ENCODE measurements at regions not wholly inside any gene's neighbourhood (a gene's known extent, or its start where the extent isn't known, plus 50 kb on each side); places are given as distances from the start of the nearest gene placed in this dataset.
"Not testable (repeated sequence)": the region's sequence is repeated elsewhere in the genome, so short reads cannot be mapped to it uniquely, and the experiment has no call there.

GRCh38 chr3:102688556-102688930 lies 253.7 kb downstream of the ZPLD1 start:
- DNase-seq: no peak

GRCh38 chr3:102691507-102691906 lies 256.7 kb downstream of the ZPLD1 start:
- no peak for DNase-seq

- DNase-seq: no peak
Observed at GRCh38 chr3:102699104-102699818, 264.4 kb downstream of the ZPLD1 start.

GRCh38 chr3:102699819-102700140 lies 265.0 kb downstream of the ZPLD1 start:
- DNase-seq: no peak

- DNase-seq: no peak
Observed at GRCh38 chr3:102712896-102713295, 278.1 kb downstream of the ZPLD1 start.

GRCh38 chr3:102714567-102714966 lies 279.8 kb downstream of the ZPLD1 start:
- DNase-seq: no peak

- DNase-seq: no peak
Observed at GRCh38 chr3:102715030-102715697, 280.3 kb downstream of the ZPLD1 start.

GRCh38 chr3:102718651-102719050 lies 283.8 kb downstream of the ZPLD1 start:
- no peak for DNase-seq

GRCh38 chr3:102722317-102722716 lies 287.5 kb downstream of the ZPLD1 start:
- DNase-seq: no peak

- no peak for DNase-seq
Observed at GRCh38 chr3:102727340-102727739, 292.5 kb downstream of the ZPLD1 start.

- DNase-seq: not testable (repeated sequence)
Observed at GRCh38 chr3:102732581-102732980, 297.8 kb downstream of the ZPLD1 start.

- DNase-seq: no peak
Observed at GRCh38 chr3:102733791-102734563, 299.2 kb downstream of the ZPLD1 start.

GRCh38 chr3:102735311-102735710 lies 300.5 kb downstream of the ZPLD1 start:
- no peak for DNase-seq

GRCh38 chr3:102736288-102736974 lies 301.6 kb downstream of the ZPLD1 start:
- no peak for DNase-seq

- DNase-seq: no peak
Observed at GRCh38 chr3:102736975-102737304, 302.1 kb downstream of the ZPLD1 start.

- DNase-seq: no peak
Observed at GRCh38 chr3:102737353-102737752, 302.5 kb downstream of the ZPLD1 start.

GRCh38 chr3:102741105-102741504 lies 306.3 kb downstream of the ZPLD1 start:
- DNase-seq: no peak

GRCh38 chr3:102741694-102742093 lies 306.9 kb downstream of the ZPLD1 start:
- DNase-seq: no peak

GRCh38 chr3:102745881-102746280 lies 311.1 kb downstream of the ZPLD1 start:
- DNase-seq: no peak

- DNase-seq: no peak
Observed at GRCh38 chr3:102747611-102748010, 312.8 kb downstream of the ZPLD1 start.

GRCh38 chr3:102748646-102749045 lies 313.8 kb downstream of the ZPLD1 start:
- DNase-seq: no peak

- no peak for DNase-seq
Observed at GRCh38 chr3:102750322-102750721, 315.5 kb downstream of the ZPLD1 start.

- no peak for DNase-seq
Observed at GRCh38 chr3:102753901-102754300, 319.1 kb downstream of the ZPLD1 start.

- no peak for DNase-seq
Observed at GRCh38 chr3:102756706-102757105, 321.9 kb downstream of the ZPLD1 start.
